ENCODE measurements at regions not wholly inside any gene's neighbourhood (a gene's known extent, or its start where the extent isn't known, plus 50 kb on each side); places are given as distances from the start of the nearest gene placed in this dataset.
"Not testable (repeated sequence)": the region's sequence is repeated elsewhere in the genome, so short reads cannot be mapped to it uniquely, and the experiment has no call there.

GRCh38 chr2:230602562-230603230, 109.9 kb upstream of the CAB39 start:
- TF ChIP-seq CTCF (IDR thresholded peaks at IDR 0.05; ENCODE audit: insufficient read depth in 1 of 2, low read depth in 1 of 2, low read length in 1 of 2, severe bottlenecking in 1 of 2, unreplicated experiment in 1 of 2): no peak
- CTCF ChIA-PET: interaction anchor here (0.6 kb wide), 1 partner anchor 10 kb away, joined by 4 read pairs; no protein-coding TSS in a partner anchor
- Histone ChIP-seq H3K27me3 (replicated peaks; ENCODE audit: control insufficient read depth, insufficient read depth, low read length) (no peaks in the 10 kb centered on the region), H3K9me3 (no peaks in the 10 kb centered on the region), H3K4me1 (no peaks in the 10 kb centered on the region), H3K4me3 (ENCODE audit: low read depth, low read length) (no peak overlapping the region), H3K36me3 (ENCODE audit: control insufficient read depth, insufficient read depth, low read length) (no peaks in the 10 kb centered on the region)
- Mint-ChIP-seq H3K4me3 (ENCODE audit: unreplicated experiment) (no peak overlapping the region), H3K27ac (ENCODE audit: unreplicated experiment) (no peak overlapping the region), H3K4me1 (ENCODE audit: low read depth, unreplicated experiment) (no peaks in the 10 kb centered on the region), H3K27me3 (ENCODE audit: insufficient read depth, unreplicated experiment) (peaks cover 12% of the 10 kb centered on the region), H3K9me3 (ENCODE audit: unreplicated experiment) (no peaks in the 10 kb centered on the region), H3K36me3 (ENCODE audit: insufficient read depth, unreplicated experiment) (no peaks in the 10 kb centered on the region)
- intact Hi-C loops (cut with micrococcal nuclease; ENCODE audit: unreplicated experiment): no loop called here
- no peak for DNase-seq
- POLR2A ChIA-PET: no interaction called here
- no TSS peak for BruUV-seq (replicated peaks)

- BruUV-seq (replicated peaks); POLR2A ChIA-PET; H3K4me3 Mint-ChIP-seq (ENCODE audit: unreplicated experiment); H3K9me3 ChIP-seq; DNase-seq; H3K27me3 ChIP-seq (replicated peaks; ENCODE audit: control insufficient read depth, insufficient read depth, low read length); intact Hi-C loops (cut with micrococcal nuclease; ENCODE audit: unreplicated experiment); H3K4me1 ChIP-seq; H3K9me3 Mint-ChIP-seq (ENCODE audit: unreplicated experiment); H3K36me3 ChIP-seq (ENCODE audit: control insufficient read depth, insufficient read depth, low read length); H3K4me1 Mint-ChIP-seq (ENCODE audit: low read depth, unreplicated experiment); H3K4me3 ChIP-seq (ENCODE audit: low read depth, low read length); H3K36me3 Mint-ChIP-seq (ENCODE audit: insufficient read depth, unreplicated experiment); H3K27ac Mint-ChIP-seq (ENCODE audit: unreplicated experiment): not testable (repeated sequence)
- H3K27me3 Mint-ChIP-seq (ENCODE audit: insufficient read depth, unreplicated experiment): peaks cover 10% of the 10 kb centered on the region
- CTCF ChIA-PET: interaction anchor here (0.6 kb wide), 1 partner anchor 10 kb away, joined by 4 read pairs; no protein-coding TSS in a partner anchor
These were observed 109.3 kb upstream of the CAB39 start for GRCh38 chr2:230603317-230603716.

GRCh38 chr2:230604158-230604557, 108.5 kb upstream of the CAB39 start:
- H3K4me3 ChIP-seq (ENCODE audit: low read depth, low read length); BruUV-seq (replicated peaks); CTCF ChIA-PET; intact Hi-C loops (cut with micrococcal nuclease; ENCODE audit: unreplicated experiment); H3K27ac Mint-ChIP-seq (ENCODE audit: unreplicated experiment); H3K36me3 ChIP-seq (ENCODE audit: control insufficient read depth, insufficient read depth, low read length); H3K4me3 Mint-ChIP-seq (ENCODE audit: unreplicated experiment); H3K4me1 Mint-ChIP-seq (ENCODE audit: low read depth, unreplicated experiment); POLR2A ChIA-PET; DNase-seq; H3K4me1 ChIP-seq; H3K36me3 Mint-ChIP-seq (ENCODE audit: insufficient read depth, unreplicated experiment); H3K9me3 Mint-ChIP-seq (ENCODE audit: unreplicated experiment); H3K9me3 ChIP-seq; H3K27me3 ChIP-seq (replicated peaks; ENCODE audit: control insufficient read depth, insufficient read depth, low read length): not testable (repeated sequence)
- peaks cover 10% of the 10 kb centered on the region for H3K27me3 Mint-ChIP-seq (ENCODE audit: insufficient read depth, unreplicated experiment)

GRCh38 chr2:230614040-230614439, 98.6 kb upstream of the CAB39 start:
- TF ChIP-seq CTCF (IDR thresholded peaks at IDR 0.05; ENCODE audit: insufficient read depth in 1 of 2, low read depth in 1 of 2, low read length in 1 of 2, severe bottlenecking in 1 of 2, unreplicated experiment in 1 of 2): no peak
- no peak overlapping the region for H3K27ac Mint-ChIP-seq (ENCODE audit: unreplicated experiment)
- H3K4me3 Mint-ChIP-seq (ENCODE audit: unreplicated experiment): no peak overlapping the region
- H3K27me3 Mint-ChIP-seq (ENCODE audit: insufficient read depth, unreplicated experiment): peaks cover 6% of the 10 kb centered on the region
- H3K4me1 ChIP-seq: no peaks in the 10 kb centered on the region
- no peaks in the 10 kb centered on the region for H3K9me3 ChIP-seq
- H3K27me3 ChIP-seq (replicated peaks; ENCODE audit: control insufficient read depth, insufficient read depth, low read length): no peaks in the 10 kb centered on the region
- no peaks in the 10 kb centered on the region for H3K4me1 Mint-ChIP-seq (ENCODE audit: low read depth, unreplicated experiment)
- no peak for DNase-seq
- H3K4me3 ChIP-seq (ENCODE audit: low read depth, low read length): no peak overlapping the region
- BruUV-seq (replicated peaks): no TSS peak
- no peaks in the 10 kb centered on the region for H3K9me3 Mint-ChIP-seq (ENCODE audit: unreplicated experiment)
- intact Hi-C loops (cut with micrococcal nuclease; ENCODE audit: unreplicated experiment): loop anchor here (5.0 kb wide), 2 partner anchors 183 to 547 kb away; partner anchors contain the start of gene SLC16A14
- CTCF ChIA-PET: no interaction called here
- H3K36me3 Mint-ChIP-seq (ENCODE audit: insufficient read depth, unreplicated experiment): no peaks in the 10 kb centered on the region
- POLR2A ChIA-PET: no interaction called here
- no peaks in the 10 kb centered on the region for H3K36me3 ChIP-seq (ENCODE audit: control insufficient read depth, insufficient read depth, low read length)
